Heart right ventricle (tissue), 16 donors: ENCODE measurements at regions not wholly inside any gene's neighbourhood (a gene's known extent, or its start where the extent isn't known, plus 50 kb on each side); places are given as distances from the start of the nearest gene placed in this dataset.

Experiments
- ATAC-seq, 8 donors: fragments of 200-7000 bp; cut with Tn5 transposase; one replicate each; pipeline ENCODE4 v1.9.1; 2020; ENCODE audit warnings: mild to moderate bottlenecking in 8 of 8, moderate library complexity in 8 of 8, moderate number of reproducible peaks in 1 of 8
- DNase-seq, 2 donors: peaks; one replicate each; pipeline ENCODE4 v3.0.0-alpha.2; 2020
- H3K27ac ChIP-seq, 10 donors: fragments of 200-600 bp; sonication (generic) in 2 of 10; one replicate each; pipeline versions ENCODE4 v1.5.0 to v1.8.0; 2020 to 2022; ENCODE audit warnings: mild to moderate bottlenecking in 3 of 10
- H3K27me3 ChIP-seq, 7 donors: fragments of 200-600 bp; one replicate each; pipeline ENCODE4 v1.8.0; 2021 to 2022; ENCODE audit warnings: mild to moderate bottlenecking in 2 of 7
- H3K36me3 ChIP-seq, 9 donors: fragments of 200-600 bp; sonication (generic) in 1 of 9; one replicate each; pipeline versions ENCODE4 v1.5.0 to v1.8.0; 2020 to 2022; ENCODE audit warnings: mild to moderate bottlenecking in 2 of 9
- H3K4me1 ChIP-seq, 9 donors: fragments of 200-600 bp; sonication (generic) in 1 of 9; one replicate each; pipeline versions ENCODE4 v1.5.0 to v1.8.0; 2020 to 2022; ENCODE audit warnings: mild to moderate bottlenecking in 4 of 9
- H3K4me3 ChIP-seq, 10 donors: fragments of 200-600 bp; sonication (generic) in 2 of 10; one replicate each; pipeline versions ENCODE4 v1.5.0 to v1.8.0; 2020 to 2022; ENCODE audit warnings: mild to moderate bottlenecking in 7 of 10, moderate library complexity in 2 of 10
- H3K9me3 ChIP-seq, 11 donors: fragments of 200-600 bp in 10 of 11; sonication (generic) in 2 of 11; one replicate each; pipeline versions ENCODE4 v1.5.0 to v1.8.0; 2013 to 2022; ENCODE audit warnings: mild to moderate bottlenecking in 2 of 11, control low read depth in 1 of 11, moderate library complexity in 1 of 11
- CTCF ChIP-seq, 9 donors: fragments of 200-600 bp; sonication (generic) in 2 of 9; IDR thresholded peaks; one replicate each; pipeline versions ENCODE4 v1.5.0 to v1.8.0; 2021 to 2022; ENCODE audit warnings: antibody characterized with exemption in 9 of 9, mild to moderate bottlenecking in 5 of 9, moderate library complexity in 1 of 9
- WGBS, 2 donors: extraction: QIAGEN DNeasy Blood & Tissue Kit; methylation state at CpG; one replicate each; pipeline ENCODE4 v1.1.7; 2013; ENCODE audit warnings: inconsistent platforms in 1 of 2; 5-methylcytosine and 5-hydroxymethylcytosine counted together
- intact Hi-C, 10 donors: fragments of 100-400 bp; cut with DNase I; formaldehyde crosslinking; loops; one replicate each; pipeline versions ENCODE4 v1.11.1 to v1.14.2; 2022
- donor health status: Arrhythmogenic right ventricular cardiomyopathy.
- donor health status: ischemic (EF 13 %, LVEDD 7.1; RV severe dilation, severe dysfunction).
- donor health status: healthy with polysubstance abuse.
- donor health status: DM: no; HTN: yes; CAD: no.
- donor health status: DM: no; HTN: no; CAD: no.
- donor health status: ischemic (EF 25% LVEDD 6.9; RV normal size, moderate dysfunction).
- donor health status: ischemic (EF 25% LVEDD 5.7; RV mildly dilated, moderate dysfunction).
- donor health status: healthy.
- donor health status: DM: yes; HTN: yes; CAD: no.
- donor health status: Ischemic cardiomyopathy.
- donor health status: ischemic (EF 35%, LVEDD 5.7; RV mildly dilated, moderate dysfunction).
- donor health status: nonischemic (EF 11% LVEDD 7.7; RV severe dilation, severe dysfunction).
- donor health status: DM: yes; HTN: yes; CAD: no.
- donor health status: PGD.
- donor health status: ischemic (EF 29% LVEDD 5.4; RV normal size, mild dysfunction).
- donor health status: nonischemic (EF 23%, LVEDD 6.1; RV moderate dilation, normal function).

- H3K4me3 ChIP-seq = no peak overlapping the region
- H3K36me3 ChIP-seq = no peaks in the 10 kb centered on the region
- WGBS, 2 donors = 33 to 49% methylated on average over 5 of the region's 5 CpGs
- DNase-seq = no peak
- H3K27me3 ChIP-seq = peaks cover 0 to 70% (median 19%) of the 10 kb centered on the region in 7 donors
- peaks cover 0 to 9% (median 0%) of the 10 kb centered on the region in 9 donors for H3K4me1 ChIP-seq
- H3K27ac ChIP-seq = no peak overlapping the region
- peak in 2 of 8 donors; percentile 21 to 31 for ATAC-seq
- intact Hi-C loops = no loop called here
- no peak for TF ChIP-seq CTCF (IDR thresholded peaks at IDR 0.05)
- no peaks in the 10 kb centered on the region for H3K9me3 ChIP-seq
These were observed 189.0 kb upstream of the HES1 start for GRCh38 chr3:193946945-193947344.

GRCh38 chr3:193947596-193947995 lies 188.4 kb upstream of the HES1 start:
- Histone ChIP-seq H3K4me1 (peaks cover 0 to 9% (median 0%) of the 10 kb centered on the region in 9 donors), H3K36me3 (no peaks in the 10 kb centered on the region), H3K4me3 (no peak overlapping the region), H3K9me3 (no peaks in the 10 kb centered on the region), H3K27me3 (peaks cover 0 to 70% (median 19%) of the 10 kb centered on the region in 7 donors), H3K27ac (no peak overlapping the region)
- TF ChIP-seq CTCF (IDR thresholded peaks at IDR 0.05) = no peak
- ATAC-seq (no peak), DNase-seq (no peak)
- intact Hi-C loops = no loop called here
- 78 to 86% methylated on average over 6 of the region's 6 CpGs for WGBS, 2 donors

GRCh38 chr3:193948459-193948858 lies 187.5 kb upstream of the HES1 start:
- H3K9me3 ChIP-seq = peaks cover 0 to 7% (median 0%) of the 10 kb centered on the region in 11 donors
- no peaks in the 10 kb centered on the region for H3K36me3 ChIP-seq
- no peak overlapping the region for H3K27ac ChIP-seq

GRCh38 chr3:193951859-193952258 lies 184.1 kb upstream of the HES1 start:
- Histone ChIP-seq H3K4me1 (peaks cover 0 to 8% (median 0%) of the 10 kb centered on the region in 9 donors), H3K9me3 (peaks cover 0 to 32% (median 17%) of the 10 kb centered on the region in 11 donors), H3K4me3 (no peak overlapping the region), H3K27ac (no peak overlapping the region), H3K27me3 (peaks cover 0 to 35% (median 11%) of the 10 kb centered on the region in 7 donors), H3K36me3 (no peaks in the 10 kb centered on the region)
- intact Hi-C loops = no loop called here
- 97 to 98% methylated on average over 1 of the region's 1 CpG for WGBS, 2 donors
- no peak for TF ChIP-seq CTCF (IDR thresholded peaks at IDR 0.05)
- DNase-seq (no peak), ATAC-seq (no peak)

More at GRCh38 chr3:193948459-193948858, 187.5 kb upstream of the HES1 start:
- intact Hi-C loops = no loop called here
- ATAC-seq (no peak), DNase-seq (no peak)
- 79 to 84% methylated on average over 3 of the region's 3 CpGs for WGBS, 2 donors
- no peak for TF ChIP-seq CTCF (IDR thresholded peaks at IDR 0.05)
- Histone ChIP-seq H3K27me3 (peaks cover 0 to 69% (median 19%) of the 10 kb centered on the region in 7 donors), H3K4me1 (peaks cover 0 to 9% (median 0%) of the 10 kb centered on the region in 9 donors), H3K4me3 (no peak overlapping the region)
